ENCODE measurements at regions not wholly inside any gene's neighbourhood (a gene's known extent, or its start where the extent isn't known, plus 50 kb on each side); places are given as distances from the start of the nearest gene placed in this dataset.

- peaks cover 0 to 12% of the 10 kb centered on the region in 2 donors for H3K27me3 ChIP-seq
- intact Hi-C loops (cut with DNase I; ENCODE audit: low total_unique reads), result no loop called here
- peak in 1 of 2 donors; percentile 33 for DNase-seq
These were observed 115.5 kb downstream of the TWIST2 start for GRCh38 chr2:238963161-238963970.

DNA sequence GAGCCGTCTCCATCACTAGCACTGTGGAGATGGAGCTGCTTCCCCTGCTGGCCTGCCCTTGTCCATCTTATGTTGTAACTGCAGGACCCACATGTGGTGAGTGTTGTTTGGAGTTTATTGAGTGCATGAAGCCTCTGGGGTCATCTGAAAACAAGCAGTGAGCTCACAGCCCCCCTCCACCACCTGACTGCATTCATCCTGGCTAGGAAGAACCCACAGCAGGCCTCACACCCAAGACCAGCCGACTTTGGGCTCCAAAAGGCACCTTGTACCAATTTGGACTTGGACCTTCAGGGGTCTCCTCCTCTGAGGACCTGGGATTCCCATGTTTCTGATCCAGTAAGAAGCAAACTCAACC lies 116.1 kb downstream of the TWIST2 start:
- Histone ChIP-seq H3K9me3 (no peaks in the 10 kb centered on the region), H3K27ac (no peak overlapping the region), H3K4me3 (no peak overlapping the region), H3K27me3 (peaks cover 0 to 18% of the 10 kb centered on the region in 2 donors), H3K4me1 (no peaks in the 10 kb centered on the region), H3K36me3 (no peaks in the 10 kb centered on the region)
- no peak for DNase-seq
- intact Hi-C loops (cut with DNase I; ENCODE audit: low total_unique reads), result no loop called here
- no peak for TF ChIP-seq CTCF (IDR thresholded peaks at IDR 0.05)

More at GRCh38 chr2:238963161-238963970, 115.5 kb downstream of the TWIST2 start:
- no peaks in the 10 kb centered on the region for H3K36me3 ChIP-seq
- H3K9me3 ChIP-seq, result no peaks in the 10 kb centered on the region
- no peak overlapping the region for H3K4me3 ChIP-seq
- no peaks in the 10 kb centered on the region for H3K4me1 ChIP-seq
- no peak overlapping the region for H3K27ac ChIP-seq
- no peak for TF ChIP-seq CTCF (IDR thresholded peaks at IDR 0.05)

DNA sequence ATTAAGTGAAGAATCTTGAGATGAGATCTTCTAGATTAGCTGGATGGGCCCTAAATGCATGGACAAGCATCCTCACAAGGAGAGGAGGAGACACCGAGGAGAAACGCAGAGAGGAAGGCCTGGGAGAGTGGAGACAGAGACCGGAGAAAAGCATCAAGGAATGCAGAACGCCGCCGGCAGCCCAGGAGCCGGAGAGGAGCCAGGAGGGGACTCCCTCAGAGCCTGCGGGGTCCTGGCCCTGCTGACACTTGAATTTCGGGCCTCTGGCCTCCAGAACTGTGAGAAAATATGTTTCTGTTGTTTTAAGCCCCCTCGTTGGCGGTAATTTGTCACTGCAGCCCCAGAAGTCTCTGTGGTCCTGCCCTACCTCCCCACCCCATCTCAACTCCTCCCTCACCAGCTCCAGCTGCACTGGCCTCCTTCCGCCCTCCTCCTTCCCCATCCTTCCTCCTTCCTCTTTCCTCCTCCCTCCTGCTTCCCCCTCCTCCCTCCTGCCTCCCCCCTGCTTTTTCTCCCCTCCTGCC lies 116.7 kb downstream of the TWIST2 start:
- Histone ChIP-seq H3K4me1 (no peaks in the 10 kb centered on the region), H3K27ac (no peak overlapping the region), H3K36me3 (no peaks in the 10 kb centered on the region), H3K4me3 (no peak overlapping the region), H3K9me3 (no peaks in the 10 kb centered on the region), H3K27me3 (peaks cover 0 to 24% of the 10 kb centered on the region in 2 donors)
- no peak for DNase-seq
- intact Hi-C loops (cut with DNase I; ENCODE audit: low total_unique reads), result no loop called here
- TF ChIP-seq CTCF (IDR thresholded peaks at IDR 0.05), result no peak

- H3K36me3 ChIP-seq, result no peaks in the 10 kb centered on the region
- peak in 1 of 2 donors; percentile 56 for DNase-seq
- no peak overlapping the region for H3K27ac ChIP-seq
- peaks cover 0 to 33% of the 10 kb centered on the region in 2 donors for H3K27me3 ChIP-seq
- intact Hi-C loops (cut with DNase I; ENCODE audit: low total_unique reads), result no loop called here
- no peaks in the 10 kb centered on the region for H3K9me3 ChIP-seq
- TF ChIP-seq CTCF (IDR thresholded peaks at IDR 0.05), result no peak
- no peak overlapping the region for H3K4me3 ChIP-seq
- no peaks in the 10 kb centered on the region for H3K4me1 ChIP-seq
These were observed 117.6 kb downstream of the TWIST2 start for GRCh38 chr2:238965371-238966071.

DNA sequence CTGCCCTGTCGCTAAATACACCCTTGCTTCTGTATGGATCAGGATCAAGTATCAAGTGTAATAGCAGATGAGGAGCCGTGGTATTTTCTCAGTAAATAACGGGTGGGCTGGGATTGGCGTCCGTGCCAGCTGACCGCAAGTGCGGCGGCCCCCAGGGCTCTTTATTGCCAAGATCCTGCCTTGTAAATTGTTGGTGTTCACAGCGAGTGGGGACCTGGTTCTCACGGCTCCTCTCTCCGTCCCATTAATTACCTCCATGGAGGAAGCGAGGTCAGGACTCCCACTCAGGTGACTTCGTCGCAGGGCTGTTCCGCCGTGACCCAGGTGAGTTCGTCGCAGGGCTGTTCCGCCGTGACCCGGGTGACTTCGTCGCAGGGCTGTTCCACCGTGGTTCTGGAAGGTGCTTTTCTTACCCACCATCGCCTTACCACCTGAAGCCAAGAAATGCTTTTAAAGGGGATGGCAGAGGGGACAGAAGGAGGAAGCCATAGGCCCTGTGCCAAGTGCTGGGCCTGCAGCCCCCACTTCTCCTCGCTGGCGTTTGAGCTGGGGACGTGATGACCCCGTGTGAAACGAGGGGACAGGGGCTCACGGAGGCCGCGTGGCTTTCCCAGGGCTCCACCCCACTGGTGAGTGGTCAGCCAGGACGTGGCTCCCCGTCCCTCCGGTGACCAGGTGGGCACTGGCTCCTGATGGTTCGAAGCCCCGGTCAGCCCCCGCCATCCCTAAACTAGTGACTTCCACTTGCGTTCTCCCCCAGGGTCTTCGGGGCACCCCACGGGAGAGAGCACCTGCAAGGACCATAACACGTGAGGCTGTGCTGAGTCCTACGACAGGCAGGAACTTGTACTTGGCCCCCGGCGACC lies 118.4 kb downstream of the TWIST2 start:
- DNase-seq, result peak in 1 of 2 donors; percentile 54
- Histone ChIP-seq H3K9me3 (no peaks in the 10 kb centered on the region), H3K4me1 (no peaks in the 10 kb centered on the region), H3K27ac (no peak overlapping the region), H3K36me3 (no peaks in the 10 kb centered on the region), H3K27me3 (peaks cover 0 to 40% of the 10 kb centered on the region in 2 donors), H3K4me3 (no peak overlapping the region)
- no peak for TF ChIP-seq CTCF (IDR thresholded peaks at IDR 0.05)
- intact Hi-C loops (cut with DNase I; ENCODE audit: low total_unique reads), result no loop called here

All from tibial artery (tissue), 4 donors.